ENCODE measurements at regions not wholly inside any gene's neighbourhood (a gene's known extent, or its start where the extent isn't known, plus 50 kb on each side); places are given as distances from the start of the nearest gene placed in this dataset.
"Not testable (repeated sequence)": the region's sequence is repeated elsewhere in the genome, so short reads cannot be mapped to it uniquely, and the experiment has no call there.

DNA sequence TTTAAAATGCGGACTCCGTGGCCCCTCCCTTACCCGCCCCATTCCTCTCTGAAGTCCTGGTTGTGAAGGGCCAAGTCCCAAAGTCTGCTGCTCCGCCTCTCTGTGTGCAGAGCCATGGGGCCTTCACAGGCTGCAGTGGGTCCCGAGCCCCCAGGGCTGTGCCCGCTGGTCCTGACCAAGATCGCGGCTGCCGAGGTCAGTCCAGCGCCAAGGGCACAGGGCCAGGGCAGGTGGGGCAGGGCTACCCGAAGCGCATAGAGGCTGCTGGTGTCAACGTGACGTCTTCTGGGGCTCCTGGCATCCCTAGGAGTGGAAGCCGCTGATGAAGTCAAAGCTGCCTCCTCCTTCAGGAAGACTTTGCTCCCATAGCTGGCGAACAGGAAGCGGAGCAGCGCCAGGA, 858.8 kb downstream of the TUBA3C start:
- DNase-seq (ENCODE audit: low read depth in 1 of 2, low spot score in 1 of 2): not testable (repeated sequence)

- not testable (repeated sequence) for DNase-seq (ENCODE audit: low read depth in 1 of 2, low spot score in 1 of 2)
These were observed 862.0 kb downstream of the TUBA3C start for GRCh38 chr13:18319653-18320052.

- DNase-seq (ENCODE audit: low read depth in 1 of 2, low spot score in 1 of 2): not testable (repeated sequence)
These were observed 878.3 kb downstream of the TUBA3C start for GRCh38 chr13:18303240-18303813.

- DNase-seq (ENCODE audit: low read depth in 1 of 2, low spot score in 1 of 2): not testable (repeated sequence)
These were observed 880.7 kb downstream of the TUBA3C start for GRCh38 chr13:18300968-18301367.

DNA sequence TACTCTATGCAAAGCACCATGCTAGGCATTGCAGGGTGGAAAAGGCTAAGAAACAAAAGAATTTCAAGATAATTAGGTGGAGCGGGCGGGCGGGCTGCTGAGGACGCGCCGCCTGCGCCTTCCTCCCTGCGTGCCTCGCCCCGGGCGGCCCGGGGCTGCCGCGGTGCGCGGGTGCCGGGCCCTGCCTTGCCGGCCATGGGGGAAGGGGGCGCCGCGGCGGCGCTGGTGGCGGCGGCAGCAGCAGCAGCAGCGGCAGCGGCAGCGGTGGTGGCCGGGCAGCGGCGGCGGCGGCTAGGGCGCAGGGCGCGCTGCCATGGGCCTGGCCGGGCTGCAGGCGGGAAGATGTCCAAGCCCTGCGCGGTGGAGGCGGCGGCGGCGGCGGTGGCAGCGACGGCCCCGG, 884.3 kb downstream of the TUBA3C start:
- DNase-seq (ENCODE audit: low read depth in 1 of 2, low spot score in 1 of 2): not testable (repeated sequence)

GRCh38 chr13:18296617-18297016, 885.0 kb downstream of the TUBA3C start:
- not testable (repeated sequence) for DNase-seq (ENCODE audit: low read depth in 1 of 2, low spot score in 1 of 2)

DNA sequence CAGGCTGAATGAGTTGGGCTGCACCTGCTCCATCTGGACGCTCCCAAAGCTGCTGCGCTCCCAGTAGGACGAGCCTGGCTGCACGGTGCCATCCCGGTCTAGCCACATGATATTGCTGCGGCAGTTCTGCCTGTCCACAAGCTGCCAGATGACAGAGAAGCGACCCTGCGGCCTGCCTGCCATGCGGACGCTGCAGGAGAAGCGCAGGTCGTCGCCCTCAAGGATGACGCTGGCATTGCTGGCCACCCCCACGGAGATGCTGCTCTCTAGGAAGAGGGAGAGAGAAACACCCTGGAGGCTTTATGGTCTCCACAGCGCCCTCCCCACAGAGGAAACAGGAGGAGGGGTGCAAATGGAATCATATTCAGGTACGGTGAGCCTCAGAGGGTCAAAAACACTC, 887.3 kb downstream of the TUBA3C start:
- not testable (repeated sequence) for DNase-seq (ENCODE audit: low read depth in 1 of 2, low spot score in 1 of 2)

- DNase-seq (ENCODE audit: low read depth in 1 of 2, low spot score in 1 of 2): not testable (repeated sequence)
These were observed 894.8 kb downstream of the TUBA3C start for GRCh38 chr13:18286848-18287247.

GRCh38 chr13:18285663-18286062, 896.0 kb downstream of the TUBA3C start:
- DNase-seq (ENCODE audit: low read depth in 1 of 2, low spot score in 1 of 2): not testable (repeated sequence)

DNA sequence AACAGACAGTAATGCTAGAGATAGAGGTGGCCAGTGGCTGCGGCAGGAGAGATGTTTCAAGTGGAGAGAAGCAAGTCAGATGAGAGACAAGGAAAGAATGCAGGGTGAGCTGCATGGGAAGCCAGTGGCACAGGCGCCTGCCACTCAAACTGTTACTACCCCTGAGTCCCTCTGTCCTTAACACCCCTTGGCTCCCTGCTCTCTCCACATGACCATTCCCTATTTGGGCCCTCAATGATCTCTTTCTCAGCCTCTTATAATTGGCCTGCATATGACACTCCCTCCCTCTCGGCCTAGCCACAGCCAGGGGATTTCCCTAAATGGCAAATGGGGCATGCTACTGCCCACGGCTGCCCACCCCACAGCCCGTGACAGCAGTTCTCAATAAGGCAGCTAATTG, 897.6 kb downstream of the TUBA3C start:
- not testable (repeated sequence) for DNase-seq (ENCODE audit: low read depth in 1 of 2, low spot score in 1 of 2)

DNA sequence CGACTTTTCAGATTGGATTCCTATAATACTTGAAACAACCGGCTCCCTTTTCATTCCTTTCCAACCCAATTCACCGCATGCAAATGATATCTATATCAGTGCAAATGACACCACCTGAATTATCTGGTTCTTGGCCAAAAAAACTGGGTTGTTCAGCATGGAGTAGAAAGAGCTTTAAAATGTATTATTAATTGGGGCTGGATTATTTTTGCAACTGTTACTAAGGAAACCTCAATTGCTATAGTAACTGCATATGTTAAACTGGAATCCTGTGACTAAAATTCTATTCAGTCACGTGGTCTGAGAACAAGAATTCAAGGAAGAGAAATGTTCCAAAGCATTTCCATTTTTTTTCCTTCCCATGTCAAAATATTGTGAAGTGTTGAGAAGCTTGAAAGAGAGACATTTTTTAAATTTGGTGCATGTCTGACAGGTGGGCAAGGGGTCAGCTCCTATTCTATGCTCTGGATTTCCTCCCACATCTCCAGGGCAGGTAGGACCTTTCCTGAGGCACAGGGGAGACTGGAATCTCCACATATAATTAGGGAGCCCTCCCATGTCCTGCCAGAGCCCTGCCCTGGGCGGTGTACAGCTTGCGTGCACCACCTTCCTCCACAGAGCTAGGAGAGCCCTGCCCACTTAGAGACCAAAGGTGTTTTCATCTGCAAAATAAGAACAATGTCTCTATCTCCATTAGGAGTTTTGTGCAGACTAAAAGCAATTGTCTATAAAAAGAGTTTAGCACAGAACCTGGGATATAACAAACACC, 899.6 kb downstream of the TUBA3C start:
- not testable (repeated sequence) for DNase-seq (ENCODE audit: low read depth in 1 of 2, low spot score in 1 of 2)

DNA sequence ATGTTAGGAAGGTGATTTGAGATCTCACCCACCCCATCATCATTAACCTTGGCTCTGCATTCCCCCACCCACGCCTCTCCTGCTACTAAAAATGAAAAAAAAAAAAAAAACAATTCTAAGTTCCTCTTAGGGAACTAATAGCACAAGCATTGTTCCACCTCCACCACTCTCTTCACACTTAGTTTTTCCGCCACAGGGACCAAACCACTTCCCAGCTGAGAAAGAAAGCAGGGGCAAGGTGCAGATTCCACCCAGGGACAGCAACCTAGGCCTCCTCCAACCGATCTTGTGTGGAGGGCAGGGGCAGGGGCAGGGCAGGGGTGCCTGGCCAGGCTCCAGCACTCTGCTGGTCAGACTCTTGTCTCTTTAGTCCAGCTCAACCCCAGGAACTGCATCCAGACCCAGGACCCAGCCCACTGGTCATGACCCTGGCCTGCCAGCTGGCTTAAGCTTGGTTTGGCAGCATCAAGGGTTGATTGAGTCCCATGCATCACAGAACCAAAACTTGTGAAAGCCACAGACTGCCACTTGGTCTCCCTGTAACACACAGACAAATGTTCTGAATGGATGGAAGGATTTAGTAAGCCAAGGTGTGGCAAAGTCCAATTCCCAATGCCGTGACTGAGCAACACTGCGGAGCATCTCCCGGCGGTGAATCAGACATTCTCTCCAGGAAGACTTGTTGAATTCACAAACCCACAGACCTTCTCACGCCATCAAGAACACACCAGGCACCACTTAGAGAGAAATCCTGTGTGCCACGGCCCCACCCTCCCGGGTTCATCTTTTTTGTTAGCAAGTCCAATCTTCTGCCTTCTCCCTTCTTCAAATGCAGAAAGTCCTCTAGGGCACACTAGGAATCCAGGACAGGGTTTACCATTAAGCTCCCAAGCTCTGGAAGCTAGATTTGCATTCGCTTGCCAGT, 900.5 kb downstream of the TUBA3C start:
- DNase-seq (ENCODE audit: low read depth in 1 of 2, low spot score in 1 of 2): not testable (repeated sequence)

GRCh38 chr13:18279971-18280370, 901.7 kb downstream of the TUBA3C start:
- not testable (repeated sequence) for DNase-seq (ENCODE audit: low read depth in 1 of 2, low spot score in 1 of 2)

DNA sequence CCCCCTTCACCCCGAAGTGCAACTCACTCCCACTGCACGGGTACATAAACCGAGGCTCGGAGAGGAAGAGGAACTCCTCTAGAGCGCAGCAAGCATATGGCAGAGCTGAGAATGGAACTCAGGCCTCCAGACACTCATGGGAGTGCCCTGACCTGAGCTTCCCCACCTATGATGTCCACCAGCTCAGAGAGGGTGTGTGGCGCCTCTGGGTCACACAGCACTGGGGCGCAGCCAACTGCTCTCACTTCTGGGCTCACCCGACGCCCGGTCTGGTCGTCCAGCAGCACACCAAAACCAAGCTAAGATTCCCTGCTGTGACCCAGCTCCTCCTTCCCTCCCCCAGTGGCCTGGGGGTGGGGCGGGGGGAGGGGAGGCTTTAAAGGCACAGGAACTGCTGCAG, 904.3 kb downstream of the TUBA3C start:
- not testable (repeated sequence) for DNase-seq (ENCODE audit: low read depth in 1 of 2, low spot score in 1 of 2)

DNA sequence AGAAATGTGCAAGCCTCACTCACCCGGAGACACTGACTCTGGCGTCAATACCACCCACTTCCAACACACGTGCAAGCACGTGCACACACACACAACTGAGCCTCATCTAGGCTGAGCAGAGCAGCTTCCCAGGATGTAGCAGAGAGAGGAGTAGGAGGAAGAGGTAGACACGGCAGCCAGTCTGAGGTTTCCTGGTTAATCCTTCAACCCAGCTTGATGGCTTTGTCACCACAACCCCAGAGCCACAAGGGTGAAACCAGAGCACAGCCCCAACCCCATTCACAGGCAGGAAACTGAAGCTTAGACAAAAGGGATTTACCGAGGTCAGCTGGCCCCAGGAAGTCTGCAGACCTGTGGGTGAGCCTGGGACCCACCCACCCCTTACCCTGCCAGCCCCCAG, 905.3 kb downstream of the TUBA3C start:
- not testable (repeated sequence) for DNase-seq (ENCODE audit: low read depth in 1 of 2, low spot score in 1 of 2)

DNA sequence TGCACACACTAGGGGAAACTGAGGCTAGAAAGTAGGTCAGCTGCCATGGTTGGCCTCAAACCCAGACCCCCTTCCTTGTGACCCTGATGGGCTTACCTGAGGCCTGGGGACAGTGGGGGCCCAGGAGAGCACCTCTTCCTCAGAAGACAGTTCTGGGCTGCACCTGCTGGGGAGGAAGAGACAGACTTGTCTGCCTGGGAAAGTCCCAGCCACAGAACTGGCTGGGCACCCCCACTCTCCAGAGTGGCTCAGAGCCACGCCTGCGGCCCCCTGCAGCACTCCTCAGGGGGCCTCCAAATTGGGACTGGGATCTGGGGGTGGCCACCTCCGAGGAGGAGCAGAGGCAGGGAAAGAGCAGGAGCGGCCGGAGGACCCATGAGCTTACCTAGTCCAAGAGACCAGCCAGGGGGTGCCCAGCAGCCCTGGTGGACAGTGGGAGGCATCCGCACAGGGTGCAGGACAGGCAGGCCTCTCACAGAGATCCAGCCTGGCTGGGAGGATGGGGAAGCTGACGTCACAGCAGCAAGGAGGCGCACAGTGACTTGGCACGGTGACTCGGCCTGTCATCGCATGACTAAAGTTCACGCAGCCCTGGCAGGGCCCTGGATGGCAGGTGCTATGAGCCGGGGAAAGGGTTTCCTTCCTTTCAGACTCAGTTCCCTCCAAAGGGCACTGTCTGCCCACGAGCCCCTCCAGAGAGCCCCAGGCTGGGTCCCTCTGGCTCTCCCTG, 907.7 kb downstream of the TUBA3C start:
- DNase-seq (ENCODE audit: low read depth in 1 of 2, low spot score in 1 of 2): not testable (repeated sequence)

- DNase-seq (ENCODE audit: low read depth in 1 of 2, low spot score in 1 of 2): not testable (repeated sequence)
These were observed 922.7 kb downstream of the TUBA3C start for GRCh38 chr13:18258801-18259419.

DNA sequence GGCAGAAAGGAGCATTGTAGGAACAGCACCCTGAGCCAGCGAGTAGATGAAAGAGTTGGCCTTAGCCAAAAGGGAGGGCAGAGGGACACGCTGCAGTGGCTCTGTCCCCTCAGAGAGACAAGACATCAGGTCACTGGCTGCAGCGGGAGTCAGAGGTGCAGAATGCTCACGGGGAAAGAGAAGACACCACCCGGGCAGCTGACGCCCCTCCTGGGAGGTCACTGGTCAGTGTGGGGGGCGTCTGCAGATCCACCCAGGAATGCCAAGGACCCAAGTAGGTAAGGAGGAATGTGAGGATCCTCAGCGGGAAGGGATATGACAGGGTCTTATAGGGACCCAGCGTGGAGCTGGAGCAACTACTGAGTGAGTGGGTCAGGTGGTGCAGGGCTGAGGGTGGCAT, 923.9 kb downstream of the TUBA3C start:
- DNase-seq (ENCODE audit: low read depth in 1 of 2, low spot score in 1 of 2): not testable (repeated sequence)

DNA sequence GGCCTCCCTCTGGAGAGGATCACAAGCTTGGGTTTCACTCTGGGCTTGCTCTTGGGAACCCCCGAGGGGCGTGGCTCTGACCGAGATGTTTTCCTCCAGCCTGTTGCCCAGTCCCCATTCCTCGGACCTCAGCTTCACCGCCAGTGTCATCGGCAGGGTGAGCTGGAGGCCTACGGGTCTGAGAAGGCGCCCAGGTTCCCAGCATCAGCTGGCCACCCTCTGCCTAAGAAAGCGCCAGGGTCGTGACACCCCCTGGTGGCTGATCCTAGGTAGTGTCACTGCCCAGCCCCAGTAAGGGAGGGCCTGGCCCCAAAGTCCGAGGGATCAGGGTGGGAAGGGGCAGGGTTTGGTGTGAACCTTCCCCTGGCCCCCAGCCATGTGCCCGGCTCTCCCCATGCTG, 928.8 kb downstream of the TUBA3C start:
- not testable (repeated sequence) for DNase-seq (ENCODE audit: low read depth in 1 of 2, low spot score in 1 of 2)

- not testable (repeated sequence) for DNase-seq (ENCODE audit: low read depth in 1 of 2, low spot score in 1 of 2)
These were observed 932.9 kb downstream of the TUBA3C start for GRCh38 chr13:18248533-18249240.
